Small intestine (tissue), 7 donors: ENCODE measurements at regions not wholly inside any gene's neighbourhood (a gene's known extent, or its start where the extent isn't known, plus 50 kb on each side); places are given as distances from the start of the nearest gene placed in this dataset.

Source experiments
- DNase-seq, 2 donors: peaks; one replicate each; pipeline versions ENCODE4 v3.0.0 to v3.0.0-alpha.2; 2013
- FAIRE-seq: peaks from 2 replicates; lab custom pipeline; 2012; peaks lifted over from hg19 to GRCh38; lab: Jason Lieb, UNC
- H3K27ac ChIP-seq, 3 donors: one replicate each; pipeline ENCODE4 v1.5.1; 2013; ENCODE audit warnings: low read length in 2 of 3, mild to moderate bottlenecking in 2 of 3, control low read depth in 1 of 3, inconsistent platforms in 1 of 3, low read depth in 1 of 3, moderate library complexity in 1 of 3
- H3K27me3 ChIP-seq, 3 donors: one replicate each; pipeline ENCODE4 v1.6.1; 2013; ENCODE audit warnings: low read length in 3 of 3, inconsistent platforms in 1 of 3; ENCODE audit not compliant: control insufficient read depth in 3 of 3, insufficient read depth in 3 of 3
- H3K36me3 ChIP-seq, 3 donors: one replicate each; pipeline ENCODE4 v1.6.1; 2013; ENCODE audit warnings: low read length in 3 of 3, inconsistent platforms in 1 of 3, low read depth in 1 of 3, mild to moderate bottlenecking in 1 of 3, moderate library complexity in 1 of 3; ENCODE audit not compliant: control insufficient read depth in 3 of 3, insufficient read depth in 2 of 3
- H3K4me1 ChIP-seq, 3 donors: one replicate each; pipeline ENCODE4 v1.6.1; 2013; ENCODE audit warnings: low read length in 2 of 3, inconsistent platforms in 1 of 3, low read depth in 1 of 3, mild to moderate bottlenecking in 1 of 3, moderate library complexity in 1 of 3; ENCODE audit not compliant: control insufficient read depth in 3 of 3, insufficient read depth in 2 of 3
- H3K4me3 ChIP-seq, 3 donors: one replicate each; pipeline ENCODE4 v1.5.1; 2013; ENCODE audit warnings: low read length in 3 of 3, control low read depth in 1 of 3, inconsistent platforms in 1 of 3, low read depth in 1 of 3, mild to moderate bottlenecking in 1 of 3, moderate library complexity in 1 of 3
- H3K9me3 ChIP-seq, 2 donors: one replicate each; pipeline ENCODE4 v1.6.1; 2013; ENCODE audit warnings: low read depth in 1 of 2, low read length in 1 of 2; ENCODE audit not compliant: control insufficient read depth in 2 of 2, insufficient read depth in 1 of 2
- WGBS, 3 donors: extraction: QIAGEN DNeasy Blood & Tissue Kit; methylation state at CpG; one replicate each; pipeline ENCODE4 v1.1.7; 2013; 5-methylcytosine and 5-hydroxymethylcytosine counted together
- donor health status: healthy with polysubstance abuse.
- donor health status: control.
- donor health status: control.
- donor health status: Bipolar disorder and iron deficiency.
- donor health status: healthy.

DNA sequence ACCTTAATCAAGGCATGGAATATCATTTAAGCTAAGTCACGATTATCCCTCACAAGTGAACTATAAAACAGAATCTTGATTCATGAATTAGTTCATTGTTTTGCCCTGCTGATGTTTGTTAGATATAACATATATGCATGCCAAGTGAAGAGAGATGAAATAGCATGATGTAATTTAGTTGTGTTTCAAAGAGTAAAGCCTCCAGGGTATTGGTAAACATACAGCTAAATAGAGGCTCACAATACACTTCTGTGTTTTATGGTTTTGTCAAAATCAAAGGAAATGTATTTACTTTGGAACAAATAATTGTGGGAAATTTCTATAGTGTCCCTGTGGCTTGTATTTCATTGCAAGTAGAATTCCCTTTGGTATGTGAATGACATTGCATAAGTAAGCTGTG is 69.0 kb upstream of the LEF1 start:
- no peaks in the 10 kb centered on the region for H3K9me3 ChIP-seq
- H3K4me3 ChIP-seq: no peak overlapping the region
- DNase-seq (no peak), FAIRE-seq (no peak)
- 31 to 81% (median 58%) methylated on average over 1 of the region's 1 CpG for WGBS, 3 donors
- no peak overlapping the region for H3K27ac ChIP-seq
- no peaks in the 10 kb centered on the region for H3K36me3 ChIP-seq
- H3K27me3 ChIP-seq: no peaks in the 10 kb centered on the region
- no peaks in the 10 kb centered on the region for H3K4me1 ChIP-seq

DNA sequence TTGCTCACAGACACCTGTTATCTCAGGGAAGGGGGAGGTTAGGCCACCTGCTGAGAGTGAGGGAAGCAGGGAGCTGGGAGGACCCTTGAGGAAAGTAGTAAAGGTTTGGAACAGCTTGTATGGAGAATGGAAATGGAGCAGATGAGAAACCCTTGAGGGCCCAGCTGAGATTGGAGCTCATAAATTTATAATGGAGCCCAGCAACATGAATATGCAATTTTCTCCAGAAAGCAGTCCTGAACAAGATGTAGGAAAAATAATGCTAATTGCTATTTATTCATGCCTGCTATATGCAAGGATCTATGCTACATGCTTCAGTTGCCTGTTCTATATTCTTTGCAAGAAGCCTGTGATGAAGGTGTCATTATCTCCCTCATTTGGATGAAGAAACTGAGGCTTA is 67.5 kb upstream of the LEF1 start:
- no peak overlapping the region for H3K4me3 ChIP-seq
- H3K27ac ChIP-seq: no peak overlapping the region
- DNase-seq (no peak), FAIRE-seq (no peak)
- H3K4me1 ChIP-seq: no peaks in the 10 kb centered on the region
- no peaks in the 10 kb centered on the region for H3K9me3 ChIP-seq
- no peaks in the 10 kb centered on the region for H3K36me3 ChIP-seq
- H3K27me3 ChIP-seq: no peaks in the 10 kb centered on the region

DNA sequence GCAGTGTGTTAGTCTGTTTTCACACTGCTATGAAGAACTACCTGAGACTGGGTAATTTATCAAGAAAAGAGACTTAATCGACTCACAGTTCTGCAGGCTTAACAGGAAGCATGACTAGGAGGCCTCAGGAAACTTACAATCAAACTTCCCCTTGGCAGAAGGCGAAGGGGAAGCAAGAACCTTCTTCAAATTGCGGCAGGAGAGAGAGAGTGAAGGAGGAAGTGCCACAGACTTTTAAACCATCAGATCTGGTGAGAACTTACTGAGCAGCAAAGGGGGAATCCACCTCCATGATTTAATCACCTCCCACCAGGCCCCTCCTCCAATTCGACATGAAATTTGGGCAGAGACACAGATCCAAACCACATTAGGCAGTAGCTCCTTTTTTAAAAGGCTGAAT is 59.2 kb upstream of the LEF1 start:
- Histone ChIP-seq H3K4me3 (no peak overlapping the region), H3K27ac (no peak overlapping the region), H3K27me3 (no peaks in the 10 kb centered on the region), H3K4me1 (no peaks in the 10 kb centered on the region), H3K36me3 (no peaks in the 10 kb centered on the region), H3K9me3 (no peaks in the 10 kb centered on the region)
- DNase-seq: no peak
- 64 to 78% (median 71%) methylated on average over 4 of the region's 4 CpGs for WGBS, 3 donors
- FAIRE-seq: no peak

DNA sequence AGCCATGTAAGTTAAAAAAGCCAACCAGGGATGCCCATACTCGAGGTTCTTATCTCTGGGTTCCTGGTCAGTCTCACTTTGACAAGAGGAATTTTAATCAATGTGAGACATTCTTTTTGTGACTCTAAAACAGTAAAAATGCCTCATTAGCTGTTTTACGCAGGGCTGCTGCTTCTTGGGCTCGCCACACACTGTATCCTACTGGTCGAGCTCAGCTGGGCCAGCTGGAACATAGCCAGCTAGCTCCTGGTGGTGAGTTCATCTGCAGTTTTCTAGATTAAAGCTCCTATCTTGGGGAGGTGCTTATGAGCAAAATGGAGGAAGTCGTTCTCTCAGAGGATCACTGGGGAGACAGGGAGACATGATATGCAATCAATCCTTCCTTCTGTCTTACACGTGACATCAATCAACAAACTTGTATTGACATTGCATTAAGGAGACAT is 55.9 kb upstream of the LEF1 start:
- H3K36me3 ChIP-seq: no peaks in the 10 kb centered on the region
- H3K4me3 ChIP-seq: no peak overlapping the region
- DNase-seq (no peak), FAIRE-seq (no peak)
- no peaks in the 10 kb centered on the region for H3K9me3 ChIP-seq
- no peaks in the 10 kb centered on the region for H3K4me1 ChIP-seq
- H3K27me3 ChIP-seq: no peaks in the 10 kb centered on the region
- WGBS, 3 donors: 50 to 53% (median 51%) methylated on average over 6 of the region's 6 CpGs
- H3K27ac ChIP-seq: no peak overlapping the region

DNA sequence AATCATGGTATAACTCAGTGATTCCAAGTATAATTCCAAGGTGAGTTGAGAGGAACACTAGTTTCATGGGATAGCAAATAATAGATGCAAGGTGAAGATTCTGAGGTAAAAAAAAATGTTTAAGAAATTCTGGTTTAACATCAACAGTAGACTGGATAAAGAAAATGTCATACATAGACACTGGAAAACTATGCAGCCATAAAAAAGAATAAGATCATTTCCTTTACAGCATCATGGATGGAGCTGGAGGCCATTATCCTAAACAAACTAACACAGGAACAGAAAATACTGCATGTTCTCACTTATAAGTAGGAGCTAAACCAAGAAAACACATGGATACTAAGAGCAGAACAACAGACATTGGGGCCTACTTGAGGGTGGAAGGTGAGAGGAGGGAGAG is 54.6 kb upstream of the LEF1 start:
- H3K27me3 ChIP-seq: no peaks in the 10 kb centered on the region
- no peaks in the 10 kb centered on the region for H3K4me1 ChIP-seq
- DNase-seq (no peak), FAIRE-seq (no peak)
- H3K9me3 ChIP-seq: no peaks in the 10 kb centered on the region
- no peak overlapping the region for H3K27ac ChIP-seq
- no peaks in the 10 kb centered on the region for H3K36me3 ChIP-seq
- H3K4me3 ChIP-seq: peak overlapping the region in 1 of 3 donors; percentile 12

DNA sequence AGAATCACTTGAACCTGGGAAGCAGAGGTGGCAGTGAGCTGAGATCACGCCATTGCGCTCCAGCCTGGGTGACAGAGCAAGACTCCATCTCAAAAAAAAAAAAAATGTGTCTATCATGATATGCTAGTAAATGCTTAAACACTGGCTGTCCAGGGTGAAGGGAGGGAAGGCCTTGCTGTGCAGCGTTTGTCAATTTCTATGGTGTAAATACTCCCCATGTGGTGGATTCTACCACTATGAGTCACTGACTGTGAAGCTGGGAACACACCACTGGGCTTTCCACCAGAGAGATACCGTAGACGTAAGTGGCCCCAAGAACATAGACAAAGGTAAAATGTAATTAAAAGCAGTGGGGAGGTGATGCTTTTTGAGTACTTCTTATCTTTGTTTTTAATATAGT is 51.3 kb upstream of the LEF1 start:
- DNase-seq: no peak
- H3K36me3 ChIP-seq: no peaks in the 10 kb centered on the region
- H3K9me3 ChIP-seq: no peaks in the 10 kb centered on the region
- H3K27ac ChIP-seq: no peak overlapping the region
- no peaks in the 10 kb centered on the region for H3K27me3 ChIP-seq
- no peak for FAIRE-seq
- no peaks in the 10 kb centered on the region for H3K4me1 ChIP-seq
- 89 to 94% (median 90%) methylated on average over 5 of the region's 5 CpGs for WGBS, 3 donors
- no peak overlapping the region for H3K4me3 ChIP-seq
